NCI-H2107 treated with DMSO at 0.1 percent for 48 hours (cell line): ENCODE measurements at regions not wholly inside any gene's neighbourhood (a gene's known extent, or its start where the extent isn't known, plus 50 kb on each side); places are given as distances from the start of the nearest gene placed in this dataset.

Experiments used
- DNase-seq: peaks from one replicate; lab custom pipeline; 2025; ENCODE audit not compliant: unreplicated experiment; lab: John Stamatoyannopoulos, UW

- DNase-seq = no peak
Measured at GRCh38 chr7:55690-56248, 136.6 kb upstream of the FAM20C start.

GRCh38 chr7:56291-56913 lies 136.0 kb upstream of the FAM20C start:
- no peak for DNase-seq

GRCh38 chr7:57071-57470 lies 135.3 kb upstream of the FAM20C start:
- DNase-seq = no peak

- no peak for DNase-seq
Measured at GRCh38 chr7:57482-58255, 134.7 kb upstream of the FAM20C start.

- no peak for DNase-seq
Measured at GRCh38 chr7:58316-58715, 134.1 kb upstream of the FAM20C start.

DNA sequence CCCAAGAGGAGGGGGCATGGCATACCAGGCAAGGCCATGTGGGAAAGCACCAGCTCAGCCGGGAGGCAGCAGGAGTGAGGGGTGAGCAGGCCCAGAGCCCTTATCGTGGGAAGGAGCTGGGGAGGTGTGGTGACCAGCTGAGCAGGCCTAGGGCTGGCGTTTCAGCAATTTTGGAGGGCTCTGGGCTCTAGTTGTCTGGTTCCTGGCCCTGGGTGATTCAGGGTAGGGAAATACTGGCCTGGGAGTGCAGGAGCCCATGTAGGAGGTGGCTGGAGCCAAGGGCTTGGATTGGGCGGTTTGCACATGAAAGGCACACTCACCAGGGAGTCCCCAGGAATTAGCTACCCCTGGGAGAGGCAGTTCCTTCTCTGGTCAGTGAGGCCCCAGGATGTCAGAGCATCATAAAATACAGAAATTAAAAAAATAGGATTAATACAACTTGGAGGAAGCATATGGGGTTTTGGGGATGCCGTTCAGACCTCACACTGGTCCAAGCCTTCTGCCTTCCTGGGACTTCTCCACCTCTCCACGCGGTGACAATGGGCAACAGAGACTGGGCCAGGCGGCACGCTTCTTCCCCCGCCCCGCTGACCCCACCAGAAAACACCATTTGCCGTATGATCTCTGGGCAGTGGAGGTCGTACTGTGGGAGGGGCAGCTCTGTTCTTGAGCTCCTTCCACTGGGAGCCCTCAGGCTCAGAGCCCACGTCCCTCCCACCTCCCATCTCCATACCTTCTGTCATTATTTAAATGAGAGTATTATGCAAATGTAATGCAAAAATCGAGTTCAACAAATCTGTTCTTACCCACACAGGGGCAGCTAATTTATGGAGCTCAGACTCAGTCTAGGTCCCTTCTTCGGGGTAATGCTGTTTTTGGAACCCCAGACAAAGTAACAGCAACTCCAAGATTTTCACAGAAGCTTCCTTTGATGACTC lies 133.0 kb upstream of the FAM20C start:
- no peak for DNase-seq

GRCh38 chr7:60017-60675 lies 132.2 kb upstream of the FAM20C start:
- no peak for DNase-seq

DNA sequence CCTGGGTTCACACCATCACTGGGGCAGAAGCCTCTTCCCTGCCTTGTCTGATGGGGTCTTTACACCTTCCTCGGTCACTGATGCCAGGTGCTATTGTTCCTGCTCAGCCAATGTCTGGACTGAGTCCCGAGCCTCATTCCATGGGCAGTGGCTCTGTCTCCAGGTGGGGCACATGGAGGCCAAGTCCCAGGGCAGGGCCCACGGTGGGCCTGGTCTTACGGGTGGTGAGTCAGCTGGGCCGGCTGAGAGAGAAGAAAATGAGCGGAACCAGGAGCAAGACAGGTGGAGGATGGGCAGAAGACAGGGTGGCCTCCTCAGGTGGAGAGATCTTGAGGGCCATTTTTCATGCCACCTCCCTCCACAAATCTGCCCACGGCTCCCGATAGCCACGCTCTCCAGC lies 131.7 kb upstream of the FAM20C start:
- no peak for DNase-seq

- no peak for DNase-seq
Measured at GRCh38 chr7:61111-61510, 131.3 kb upstream of the FAM20C start.

GRCh38 chr7:61576-62360 lies 130.6 kb upstream of the FAM20C start:
- no peak for DNase-seq

DNA sequence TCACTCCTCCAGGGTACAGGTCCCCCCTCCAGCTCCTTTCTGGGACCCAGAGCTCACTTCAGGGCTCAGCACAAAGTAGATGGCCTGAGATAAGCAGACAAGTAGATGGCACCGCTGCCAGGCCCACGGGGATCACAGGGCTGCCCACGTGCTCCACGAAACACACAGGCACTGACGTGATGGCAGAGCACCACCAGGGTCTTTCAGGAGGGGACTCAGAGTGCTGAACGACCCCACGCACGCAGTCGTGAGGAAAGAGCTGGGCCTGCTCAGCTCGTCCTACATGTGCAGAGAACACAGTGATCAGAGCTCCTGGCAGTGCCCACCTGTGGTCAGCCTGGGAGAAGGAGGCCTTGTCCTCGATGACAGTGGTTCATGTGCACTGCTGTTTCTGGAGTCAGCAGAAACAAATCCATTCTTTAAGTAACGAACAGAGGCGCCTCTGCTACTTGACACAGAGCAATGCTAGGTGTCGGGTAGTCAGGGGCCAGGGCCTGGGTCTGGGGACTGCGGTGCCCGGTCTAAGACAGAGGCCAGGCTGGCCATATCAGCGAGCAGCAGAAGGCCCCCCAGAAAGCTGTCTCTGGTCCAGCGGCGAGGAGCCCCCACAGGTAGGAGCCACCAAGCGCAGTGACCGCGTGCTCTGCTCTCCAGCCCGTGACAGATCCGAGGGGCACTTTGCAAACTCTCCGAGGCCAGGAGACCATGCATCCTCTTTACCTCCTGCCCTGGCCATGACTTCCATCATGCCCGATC lies 129.8 kb upstream of the FAM20C start:
- no peak for DNase-seq

DNA sequence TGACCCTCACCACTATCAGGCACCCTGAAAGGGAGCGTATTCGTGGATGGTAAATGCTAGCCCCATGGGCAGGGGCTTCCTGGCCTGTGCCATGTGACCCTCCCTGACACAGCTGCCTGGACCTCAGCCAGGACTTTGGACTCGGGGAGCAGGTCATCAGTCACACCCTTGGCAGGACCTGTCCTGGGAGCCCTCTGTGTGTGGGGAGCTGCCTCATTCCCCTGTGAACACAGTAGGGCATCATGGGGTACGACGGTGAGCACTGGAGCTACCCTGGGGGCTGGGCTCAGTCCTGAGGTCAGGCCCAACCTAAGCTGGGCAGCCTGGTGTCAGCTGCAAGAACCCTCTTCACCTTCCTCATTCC lies 129.3 kb upstream of the FAM20C start:
- DNase-seq = no peak

GRCh38 chr7:63521-64021 lies 128.8 kb upstream of the FAM20C start:
- DNase-seq = no peak

DNA sequence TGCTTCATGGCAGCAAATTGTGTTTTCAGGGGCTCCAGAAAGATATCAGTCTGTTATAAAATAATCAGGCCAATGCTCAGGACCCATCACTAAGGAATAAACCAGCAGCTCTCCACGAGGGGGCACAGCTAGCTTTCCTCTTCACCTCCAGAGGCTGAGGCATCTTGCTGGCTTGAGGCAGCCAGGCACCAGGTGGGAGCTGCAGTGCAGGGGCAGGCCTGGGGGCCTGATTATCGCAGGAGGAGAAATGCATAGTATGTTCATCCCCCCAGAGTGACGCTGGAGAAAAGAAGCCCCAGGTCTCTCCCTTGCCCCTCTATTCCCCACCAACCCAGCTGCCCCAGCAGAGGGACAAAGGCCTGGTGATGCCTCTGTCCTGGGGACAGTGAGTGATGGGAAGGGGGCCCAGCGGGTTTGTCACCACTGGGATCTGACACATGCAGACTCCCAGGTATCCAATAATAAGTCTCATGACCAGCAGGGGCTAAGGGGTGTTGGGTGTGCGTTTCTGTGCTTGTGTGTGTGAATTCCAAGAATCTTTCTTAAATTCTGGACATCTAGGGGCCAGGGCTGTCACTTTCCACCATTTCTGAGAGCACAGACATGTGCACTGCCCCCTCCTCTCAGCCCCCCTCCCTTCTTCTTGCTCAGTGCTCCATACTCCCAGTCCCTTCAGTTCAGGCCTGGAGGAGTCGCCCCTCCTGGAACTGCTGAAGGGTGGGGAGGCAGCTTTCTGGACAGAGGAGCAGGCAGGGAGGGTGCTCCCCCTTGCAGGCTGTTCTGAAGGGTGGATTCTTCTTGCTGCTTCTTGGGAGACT lies 128.1 kb upstream of the FAM20C start:
- no peak for DNase-seq

GRCh38 chr7:64916-65341 lies 127.4 kb upstream of the FAM20C start:
- no peak for DNase-seq

DNA sequence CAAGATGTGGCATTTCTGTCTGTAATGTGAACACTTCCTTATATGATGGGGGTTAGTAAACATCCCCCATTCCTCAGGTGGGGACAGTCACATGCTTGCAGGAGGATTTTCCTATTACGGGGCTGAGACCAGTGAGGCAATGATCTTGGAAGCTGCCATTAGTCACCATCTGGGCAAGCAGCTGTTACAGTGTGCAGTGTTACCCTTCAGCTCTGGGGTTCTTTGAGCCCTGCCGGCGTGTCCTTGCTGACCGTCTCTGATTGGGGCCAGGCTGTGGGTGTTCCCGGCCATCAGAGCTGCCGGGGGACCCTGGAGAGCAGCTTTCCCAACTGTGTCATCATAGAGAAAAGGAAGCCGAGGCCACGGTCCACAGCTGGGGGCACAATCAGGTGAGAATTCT lies 126.8 kb upstream of the FAM20C start:
- DNase-seq = no peak

DNA sequence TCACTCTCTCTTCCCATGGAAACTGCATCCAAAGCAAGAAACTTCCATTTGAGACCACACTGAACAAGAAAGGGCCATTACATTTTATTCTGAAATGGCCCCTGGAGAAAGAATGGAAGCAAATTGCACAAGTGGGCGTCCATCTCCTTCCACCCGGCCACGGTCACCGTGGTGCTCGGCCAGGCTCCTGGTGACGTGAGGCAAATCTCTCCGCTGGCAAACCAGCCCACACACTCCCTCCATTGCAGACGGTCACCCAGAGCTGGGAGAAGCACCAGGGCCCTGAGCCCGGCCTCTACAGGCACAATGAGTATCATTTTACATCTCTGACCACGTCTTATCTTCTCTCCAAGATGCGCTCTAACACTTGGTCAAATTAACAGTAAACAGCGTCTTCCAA lies 126.1 kb upstream of the FAM20C start:
- DNase-seq = no peak

DNA sequence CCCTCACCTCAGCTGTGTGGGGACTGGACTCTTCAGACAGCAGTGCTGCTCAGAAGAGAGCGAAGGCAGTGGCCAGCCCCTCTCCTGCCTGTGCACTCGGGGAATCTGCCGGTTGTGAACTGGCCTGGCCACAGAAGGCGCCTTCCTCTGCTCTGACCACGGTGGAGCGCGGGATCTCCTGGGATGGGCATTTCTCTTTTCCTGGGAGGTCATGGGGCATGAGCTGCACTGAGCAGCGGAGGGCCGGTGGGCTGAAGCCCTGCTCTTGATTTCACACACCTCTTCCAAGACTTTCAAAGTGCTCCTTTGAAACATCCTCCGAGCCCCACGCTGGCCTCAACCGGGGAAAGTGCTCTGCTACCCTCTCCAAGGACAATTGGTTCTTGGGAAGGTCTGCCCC lies 125.6 kb upstream of the FAM20C start:
- no peak for DNase-seq
